Common myeloid progenitor, CD34-positive (primary cell): ENCODE measurements at regions not wholly inside any gene's neighbourhood (a gene's known extent, or its start where the extent isn't known, plus 50 kb on each side); places are given as distances from the start of the nearest gene placed in this dataset.
A peak's percentile ranks its signal among the peaks of the same experiment; 100 is the strongest.
"Not testable (repeated sequence)": the region's sequence is repeated elsewhere in the genome, so short reads cannot be mapped to it uniquely, and the experiment has no call there.

Experiments
- CTCF ChIA-PET: fragments of 350-600 bp; sonication (Branson Sonifier 250); formaldehyde crosslinking; loops from one replicate; lab custom pipeline; 2021; ENCODE audit warnings: antibody characterized with exemption; lab: Charles Lee
- POLR2A ChIA-PET: fragments of 350-600 bp; sonication (Branson Sonifier 250); formaldehyde crosslinking; loops from one replicate; lab custom pipeline; 2021; ENCODE audit warnings: antibody characterized with exemption; lab: Charles Lee
- DNase-seq, 3 donors: peaks; one replicate each; pipeline versions ENCODE4 v3.0.0 to v3.0.0-alpha.2; 2013
- H3K27ac ChIP-seq, 2 experiments: 1 replicate in 1 of 2; 2 replicates in 1 of 2; pipeline ENCODE4 v1.7.0; 2013; ENCODE audit warnings: inconsistent platforms in 2 of 2, low read length in 2 of 2, mild to moderate bottlenecking in 2 of 2, low read depth in 1 of 2, moderate library complexity in 1 of 2; ENCODE audit not compliant: severe bottlenecking in 2 of 2, insufficient read depth in 1 of 2, poor library complexity in 1 of 2
- H3K27me3 ChIP-seq, 5 experiments: replicated peaks in 2 of 5; 1 replicate in 3 of 5; 2 replicates in 2 of 5; pipeline versions ENCODE4 v1.6.1 to v1.7.0; 2013; ENCODE audit warnings: low read length in 4 of 5, mild to moderate bottlenecking in 2 of 5, moderate library complexity in 2 of 5, inconsistent platforms in 1 of 5; ENCODE audit not compliant: insufficient read depth in 5 of 5, control insufficient read depth in 4 of 5
- H3K36me3 ChIP-seq, 4 experiments: 1 replicate in 2 of 4; 2 replicates in 2 of 4; pipeline versions ENCODE4 v1.6.1 to v1.7.0; 2013; ENCODE audit warnings: low read length in 3 of 4, control low read depth in 1 of 4, mild to moderate bottlenecking in 1 of 4; ENCODE audit not compliant: control insufficient read depth in 4 of 4, insufficient read depth in 4 of 4
- H3K4me1 ChIP-seq, 4 experiments: 1 replicate in 3 of 4; 2 replicates in 1 of 4; pipeline versions ENCODE4 v1.6.1 to v1.7.1; 2013; ENCODE audit warnings: low read length in 3 of 4, mild to moderate bottlenecking in 3 of 4, control low read depth in 1 of 4, inconsistent platforms in 1 of 4, moderate library complexity in 1 of 4; ENCODE audit not compliant: control insufficient read depth in 4 of 4, insufficient read depth in 4 of 4; ENCODE audit errors: control extremely low read depth in 1 of 4
- H3K4me3 ChIP-seq, 7 experiments: 1 replicate in 4 of 7; 2 replicates in 3 of 7; pipeline versions ENCODE4 v1.5.1 to v1.7.0; 2013; ENCODE audit warnings: mild to moderate bottlenecking in 7 of 7, low read length in 6 of 7, moderate library complexity in 6 of 7, inconsistent platforms in 2 of 7, low read depth in 2 of 7, control low read depth in 1 of 7; ENCODE audit not compliant: insufficient read depth in 4 of 7, control insufficient read depth in 1 of 7; ENCODE audit errors: extremely low read depth in 1 of 7
- H3K9me3 ChIP-seq, 5 experiments: 1 replicate in 4 of 5; 2 replicates in 1 of 5; pipeline versions ENCODE4 v1.6.1 to v1.7.1; 2013; ENCODE audit warnings: low read length in 4 of 5, mild to moderate bottlenecking in 2 of 5, inconsistent platforms in 1 of 5, low read depth in 1 of 5, moderate library complexity in 1 of 5; ENCODE audit not compliant: control insufficient read depth in 4 of 5, insufficient read depth in 2 of 5; ENCODE audit errors: control extremely low read depth in 1 of 5
- WGBS: methylation state at CpG from one replicate; pipeline ENCODE4 v1.1.5; 2013; ENCODE audit not compliant: insufficient coverage; 5-methylcytosine and 5-hydroxymethylcytosine counted together

- ChIA-PET POLR2A (no interaction called here), CTCF (no interaction called here)
- no peaks in the 10 kb centered on the region for H3K27me3 ChIP-seq
- no peaks in the 10 kb centered on the region for H3K36me3 ChIP-seq
- H3K27ac ChIP-seq: peak overlapping the region in 1 of 2 experiments; percentile 32
- peaks cover 3 to 19% (median 15%) of the 10 kb centered on the region in 4 experiments for H3K4me1 ChIP-seq
- peak; percentile 53 to 86 (median 85) for DNase-seq
- no peaks in the 10 kb centered on the region for H3K9me3 ChIP-seq
- H3K4me3 ChIP-seq: peak overlapping the region in 4 of 7 experiments; percentile 19 to 34 (median 23)
- WGBS: 0% methylated on average over 5 of the region's 5 CpGs
Observed at GRCh38 chr3:80733522-80734176, 965.9 kb upstream of the ROBO1 start.

- H3K4me3 ChIP-seq, H3K4me1 ChIP-seq, H3K27ac ChIP-seq, H3K27me3 ChIP-seq, H3K36me3 ChIP-seq, CTCF ChIA-PET, POLR2A ChIA-PET, DNase-seq, H3K9me3 ChIP-seq: not testable (repeated sequence)
- WGBS: no CpG with 5 or more reads among the region's 3 CpGs
Observed at GRCh38 chr3:80727561-80727960, 959.8 kb upstream of the ROBO1 start.

GRCh38 chr3:80709597-80710322 lies 942.0 kb upstream of the ROBO1 start:
- H3K27ac ChIP-seq, H3K9me3 ChIP-seq, DNase-seq, H3K4me3 ChIP-seq, POLR2A ChIA-PET, H3K36me3 ChIP-seq, H3K27me3 ChIP-seq, H3K4me1 ChIP-seq, CTCF ChIA-PET: not testable (repeated sequence)
- 93% methylated on average over 4 of the region's 5 CpGs for WGBS

DNA sequence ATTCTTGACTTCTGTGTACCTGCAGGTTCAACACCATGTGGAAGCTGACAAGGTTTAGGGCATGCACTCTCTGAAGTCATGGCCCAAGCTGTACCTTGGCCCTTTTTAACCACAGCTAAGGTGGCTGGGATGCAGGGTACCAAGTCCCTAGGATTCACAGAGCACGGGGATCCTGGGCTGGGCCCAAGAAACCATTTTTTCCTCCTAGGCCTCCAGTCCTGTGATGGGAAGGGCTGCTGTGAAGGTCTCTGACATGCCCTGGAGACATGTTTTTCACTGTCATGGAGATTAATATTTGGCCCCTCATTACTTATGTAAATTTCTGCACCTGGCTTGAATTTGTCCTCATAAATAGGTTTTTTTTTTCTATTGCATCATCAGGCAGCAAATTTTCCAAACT lies 937.5 kb upstream of the ROBO1 start:
- POLR2A ChIA-PET: no interaction called here
- H3K36me3 ChIP-seq: no peaks in the 10 kb centered on the region
- 100% methylated on average over 1 of the region's 1 CpG for whole genome bisulfite sequencing

GRCh38 chr3:80701349-80701748 lies 933.6 kb upstream of the ROBO1 start:
- DNase-seq: no peak
- H3K4me3 ChIP-seq: no peak overlapping the region
- peaks cover 0 to 11% (median 4%) of the 10 kb centered on the region in 5 experiments for H3K9me3 ChIP-seq
- H3K27ac ChIP-seq: no peak overlapping the region
- H3K27me3 ChIP-seq: no peaks in the 10 kb centered on the region
- no peaks in the 10 kb centered on the region for H3K36me3 ChIP-seq
- POLR2A ChIA-PET: no interaction called here
- WGBS: no CpG with 5 or more reads among the region's 1 CpG
- CTCF ChIA-PET: no interaction called here
- H3K4me1 ChIP-seq: no peaks in the 10 kb centered on the region

More for the DNA sequence above, 937.5 kb upstream of the ROBO1 start:
- no peak for DNase-seq
- no peak overlapping the region for H3K27ac ChIP-seq
- CTCF ChIA-PET: no interaction called here
- no peak overlapping the region for H3K4me3 ChIP-seq
- no peaks in the 10 kb centered on the region for H3K27me3 ChIP-seq
- peaks cover 0 to 13% (median 4%) of the 10 kb centered on the region in 5 experiments for H3K9me3 ChIP-seq
- H3K4me1 ChIP-seq: no peaks in the 10 kb centered on the region

DNA sequence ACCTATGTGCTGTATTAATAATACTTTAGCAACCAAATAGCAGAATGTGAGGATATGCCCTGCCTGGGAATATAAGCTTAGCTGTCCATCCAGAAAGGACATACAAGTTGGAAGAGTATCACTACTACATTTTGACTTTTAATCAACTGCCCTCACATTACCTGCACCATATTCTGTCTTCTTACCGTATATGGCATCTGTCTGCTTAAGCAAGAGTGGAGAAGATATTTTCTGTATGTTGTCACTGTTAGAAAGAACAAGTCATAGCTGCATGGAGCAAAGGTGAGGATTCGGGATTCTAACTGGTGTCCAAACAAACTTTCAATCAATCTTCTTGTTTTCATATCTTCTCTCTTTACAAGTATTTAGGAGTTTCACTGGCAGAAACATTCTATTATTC lies 929.5 kb upstream of the ROBO1 start:
- Histone ChIP-seq H3K27ac (no peak overlapping the region), H3K27me3 (no peaks in the 10 kb centered on the region), H3K9me3 (peaks cover 0 to 1% (median 0%) of the 10 kb centered on the region in 5 experiments), H3K4me1 (no peaks in the 10 kb centered on the region), H3K36me3 (no peaks in the 10 kb centered on the region), H3K4me3 (no peak overlapping the region)
- no CpG with 5 or more reads among the region's 2 CpGs for WGBS
- no peak for DNase-seq
- CTCF ChIA-PET: no interaction called here
- POLR2A ChIA-PET: no interaction called here

GRCh38 chr3:80696280-80696679 lies 928.5 kb upstream of the ROBO1 start:
- H3K27me3 ChIP-seq: no peaks in the 10 kb centered on the region
- peaks cover 0 to 1% (median 0%) of the 10 kb centered on the region in 5 experiments for H3K9me3 ChIP-seq
- H3K4me1 ChIP-seq: no peaks in the 10 kb centered on the region
- DNase-seq: peak in 1 of 3 donors; percentile 2
- ChIA-PET POLR2A (no interaction called here), CTCF (no interaction called here)
- 100% methylated on average over 1 of the region's 2 CpGs for WGBS
- H3K4me3 ChIP-seq: no peak overlapping the region
- no peaks in the 10 kb centered on the region for H3K36me3 ChIP-seq
- no peak overlapping the region for H3K27ac ChIP-seq
